RPMI7951 (cell line): ENCODE measurements at regions not wholly inside any gene's neighbourhood (a gene's known extent, or its start where the extent isn't known, plus 50 kb on each side); places are given as distances from the start of the nearest gene placed in this dataset.
"Not testable (repeated sequence)": the region's sequence is repeated elsewhere in the genome, so short reads cannot be mapped to it uniquely, and the experiment has no call there.

Experiments used
- DNase-seq: peaks from one replicate; pipeline ENCODE4 v3.0.0-alpha.2; 2012; ENCODE audit warnings: low read depth

GRCh38 chr12:97800561-97800960 lies 338.0 kb downstream of the RMST start:
- no peak for DNase-seq

- no peak for DNase-seq
These were observed 339.0 kb downstream of the RMST start for GRCh38 chr12:97801471-97802059.

- no peak for DNase-seq
These were observed 342.5 kb downstream of the RMST start for GRCh38 chr12:97805146-97805545.

- DNase-seq: no peak
These were observed 350.7 kb downstream of the RMST start for GRCh38 chr12:97813301-97813700.

- DNase-seq: no peak
These were observed 359.2 kb downstream of the RMST start for GRCh38 chr12:97821806-97822205.

- no peak for DNase-seq
These were observed 372.9 kb downstream of the RMST start for GRCh38 chr12:97835541-97835940.

- no peak for DNase-seq
These were observed 374.8 kb downstream of the RMST start for GRCh38 chr12:97837401-97837800.

GRCh38 chr12:97848051-97848450 lies 385.4 kb downstream of the RMST start:
- no peak for DNase-seq

- DNase-seq: no peak
These were observed 391.9 kb downstream of the RMST start for GRCh38 chr12:97854477-97854876.

- no peak for DNase-seq
These were observed 399.5 kb downstream of the RMST start for GRCh38 chr12:97862072-97862471.

GRCh38 chr12:97875064-97875463 lies 412.5 kb downstream of the RMST start:
- no peak for DNase-seq

GRCh38 chr12:97876780-97877179 lies 414.2 kb downstream of the RMST start:
- DNase-seq: no peak

GRCh38 chr12:97877404-97877803 lies 414.8 kb downstream of the RMST start:
- DNase-seq: no peak

- DNase-seq: no peak
These were observed 424.0 kb downstream of the RMST start for GRCh38 chr12:97886511-97887176.

- DNase-seq: not testable (repeated sequence)
These were observed 435.3 kb downstream of the RMST start for GRCh38 chr12:97897881-97898280.

GRCh38 chr12:97899529-97899928 lies 436.9 kb downstream of the RMST start:
- DNase-seq: no peak

GRCh38 chr12:97899956-97900355 lies 437.4 kb downstream of the RMST start:
- no peak for DNase-seq

- no peak for DNase-seq
These were observed 440.8 kb downstream of the RMST start for GRCh38 chr12:97903356-97903755.

GRCh38 chr12:97907504-97907903 lies 444.9 kb downstream of the RMST start:
- no peak for DNase-seq

- no peak for DNase-seq
These were observed 448.0 kb downstream of the RMST start for GRCh38 chr12:97910559-97910958.

- no peak for DNase-seq
These were observed 450.3 kb downstream of the RMST start for GRCh38 chr12:97912943-97913342.

GRCh38 chr12:97921979-97922722 lies 459.5 kb downstream of the RMST start:
- peak; percentile 34 for DNase-seq

- DNase-seq: no peak
These were observed 460.9 kb downstream of the RMST start for GRCh38 chr12:97923546-97923945.
